NCI-H1417 treated with DMSO at 0.1 percent for 48 hours (cell line): ENCODE measurements at regions not wholly inside any gene's neighbourhood (a gene's known extent, or its start where the extent isn't known, plus 50 kb on each side); places are given as distances from the start of the nearest gene placed in this dataset.
"Not testable (repeated sequence)": the region's sequence is repeated elsewhere in the genome, so short reads cannot be mapped to it uniquely, and the experiment has no call there.

Experiments used
- DNase-seq: peaks from one replicate; lab custom pipeline; 2025; lab: John Stamatoyannopoulos, UW

DNA sequence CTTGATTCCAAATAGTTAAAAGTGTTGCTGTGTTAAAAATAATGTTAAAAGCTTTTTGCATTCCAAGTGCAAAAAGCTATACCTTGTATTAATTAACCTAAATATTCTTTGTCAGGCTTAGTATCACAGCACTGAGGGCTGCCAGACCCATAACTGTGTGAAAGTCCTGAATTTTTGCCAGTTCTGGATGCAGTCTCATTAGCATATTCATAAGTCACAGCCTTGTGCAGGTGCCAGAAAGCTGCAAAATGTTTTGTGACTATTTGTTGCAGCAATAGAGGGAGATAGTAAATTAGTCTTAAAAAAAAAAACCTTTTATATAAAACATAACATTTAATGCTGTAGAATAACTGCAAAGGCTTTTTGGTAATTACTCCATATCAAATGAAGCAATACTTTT, 56.6 kb downstream of the SLITRK1 start:
- no peak for DNase-seq

DNA sequence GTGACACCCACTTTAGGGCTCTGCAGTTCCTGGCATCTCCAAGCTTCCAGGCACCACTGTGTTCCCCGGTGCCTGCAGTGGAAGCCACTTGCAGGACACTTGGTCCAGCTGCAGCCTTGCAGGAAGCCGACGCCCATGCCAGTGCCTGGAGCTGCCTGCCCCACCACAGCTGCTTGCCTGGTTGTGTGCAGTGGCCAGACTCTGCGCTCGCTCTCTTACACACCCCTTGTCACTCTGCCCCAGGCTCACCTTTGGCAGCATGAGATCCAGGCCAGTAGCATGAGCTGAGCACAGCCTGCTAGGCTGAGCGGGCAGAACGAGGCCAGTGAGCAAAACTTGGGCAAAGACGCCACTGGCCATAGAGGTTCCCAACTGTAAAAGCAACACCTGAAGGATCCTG, 57.7 kb downstream of the SLITRK1 start:
- DNase-seq: no peak

DNA sequence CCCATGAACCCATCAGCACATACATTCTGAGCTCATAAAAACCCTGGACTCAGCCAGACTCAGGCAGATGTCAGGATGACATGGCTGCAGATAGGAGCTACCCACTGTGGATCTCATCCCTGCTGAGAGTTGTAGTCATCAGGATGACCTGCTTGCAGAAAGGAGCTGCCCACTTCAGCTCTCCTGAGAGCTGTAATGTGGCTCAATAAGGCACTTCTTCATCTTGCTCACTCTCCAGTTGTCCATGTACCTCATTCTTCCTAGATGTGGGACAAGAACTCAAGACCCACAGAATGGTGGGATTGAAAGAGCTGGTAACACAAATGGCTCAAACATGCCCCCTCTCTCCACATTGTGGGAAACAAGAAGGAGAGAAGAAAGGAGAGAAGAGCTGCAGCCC, 58.2 kb downstream of the SLITRK1 start:
- DNase-seq: no peak

DNA sequence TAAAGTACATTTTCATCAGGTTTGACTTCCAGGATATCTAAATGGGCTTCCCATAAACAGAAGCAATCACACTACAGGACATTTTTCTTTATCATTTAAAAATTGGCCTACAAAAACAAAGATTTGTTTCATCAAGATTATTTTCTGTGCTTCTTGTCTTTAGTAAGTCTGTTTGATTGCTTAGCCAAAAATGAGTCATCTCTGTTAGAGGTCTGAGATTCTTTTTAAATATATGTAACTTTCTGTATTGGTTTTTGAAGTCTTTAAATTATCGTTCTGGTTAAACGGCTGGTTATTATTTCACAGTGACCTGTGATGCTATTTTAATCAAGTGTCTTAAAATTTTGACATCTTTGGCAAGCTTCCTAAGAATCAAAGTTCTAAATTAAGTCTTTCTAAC, 62.7 kb downstream of the SLITRK1 start:
- DNase-seq: no peak

DNA sequence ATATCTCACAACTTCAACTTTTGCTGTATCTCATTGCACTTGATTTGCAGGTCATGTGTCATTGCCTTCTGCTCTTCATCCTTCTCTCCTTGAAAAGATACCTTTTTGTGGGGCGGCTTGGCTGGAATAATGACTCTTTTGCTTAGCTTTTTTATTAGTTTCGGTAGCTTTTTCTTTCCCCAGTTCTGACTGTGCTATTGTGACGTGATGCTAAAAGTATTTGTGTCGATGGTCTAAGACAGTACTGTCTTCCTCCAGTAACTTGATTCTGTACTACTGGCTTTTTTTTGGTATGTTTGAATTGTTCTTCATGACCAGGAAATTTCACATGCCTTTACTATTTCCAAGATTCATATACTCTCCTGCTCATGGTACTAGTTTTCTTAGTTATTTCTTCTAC, 63.1 kb downstream of the SLITRK1 start:
- no peak for DNase-seq

DNA sequence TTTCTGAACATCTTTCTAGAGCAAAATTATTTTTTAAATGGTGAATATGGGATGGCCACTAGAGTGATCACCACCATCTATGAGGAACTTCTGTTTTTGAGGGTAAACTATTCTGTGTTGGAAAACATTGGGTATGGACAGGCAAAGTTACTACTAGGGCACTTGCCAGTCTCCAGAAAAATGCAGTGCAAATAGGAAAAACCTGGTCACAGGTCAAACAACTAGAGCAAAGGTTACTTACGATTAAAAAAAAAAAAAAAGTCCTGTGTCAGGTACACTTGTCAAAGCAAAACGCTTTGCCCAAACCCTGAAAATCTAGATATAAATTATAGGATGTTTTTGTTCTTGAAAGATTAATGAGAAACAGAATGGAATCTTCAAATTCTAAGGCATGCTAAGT, 66.2 kb downstream of the SLITRK1 start:
- no peak for DNase-seq

DNA sequence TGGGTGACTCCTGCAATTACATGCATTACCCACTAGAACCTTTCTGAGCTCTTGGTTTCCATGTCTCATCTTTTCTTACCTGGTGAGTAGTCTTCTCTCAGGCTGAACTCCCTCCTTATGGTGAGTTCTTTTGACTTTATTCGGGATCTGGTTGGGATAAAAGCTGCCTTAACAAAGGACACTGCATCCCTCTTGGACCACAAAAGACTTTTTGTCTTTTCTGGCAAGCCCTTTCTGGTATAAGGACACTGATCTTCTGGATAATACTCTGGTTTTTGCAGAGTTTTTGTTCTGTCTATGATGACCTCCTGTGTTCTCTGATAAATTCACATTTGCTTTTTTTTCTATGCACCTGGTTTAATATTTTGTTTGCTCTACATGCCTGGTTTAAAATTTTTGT, 66.7 kb downstream of the SLITRK1 start:
- no peak for DNase-seq

DNA sequence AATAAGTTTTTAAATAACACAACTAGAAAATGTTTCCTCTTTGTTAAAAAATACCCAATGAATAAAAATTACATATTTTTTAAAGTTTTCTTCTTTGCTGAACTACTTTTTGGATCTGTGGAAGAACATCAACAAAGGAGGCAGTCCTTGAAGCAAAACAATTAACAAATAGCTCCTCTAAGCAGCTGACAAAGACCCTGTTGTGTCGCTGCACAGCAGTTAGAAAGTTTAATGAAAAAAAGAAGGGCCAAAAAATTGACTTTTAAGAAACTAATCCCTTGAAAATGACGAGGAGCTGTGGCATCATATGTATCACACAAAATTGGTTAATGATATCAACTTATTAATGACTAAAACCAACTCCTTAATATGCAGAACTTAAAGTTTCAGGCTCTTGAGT, 72.1 kb downstream of the SLITRK1 start:
- no peak for DNase-seq

DNA sequence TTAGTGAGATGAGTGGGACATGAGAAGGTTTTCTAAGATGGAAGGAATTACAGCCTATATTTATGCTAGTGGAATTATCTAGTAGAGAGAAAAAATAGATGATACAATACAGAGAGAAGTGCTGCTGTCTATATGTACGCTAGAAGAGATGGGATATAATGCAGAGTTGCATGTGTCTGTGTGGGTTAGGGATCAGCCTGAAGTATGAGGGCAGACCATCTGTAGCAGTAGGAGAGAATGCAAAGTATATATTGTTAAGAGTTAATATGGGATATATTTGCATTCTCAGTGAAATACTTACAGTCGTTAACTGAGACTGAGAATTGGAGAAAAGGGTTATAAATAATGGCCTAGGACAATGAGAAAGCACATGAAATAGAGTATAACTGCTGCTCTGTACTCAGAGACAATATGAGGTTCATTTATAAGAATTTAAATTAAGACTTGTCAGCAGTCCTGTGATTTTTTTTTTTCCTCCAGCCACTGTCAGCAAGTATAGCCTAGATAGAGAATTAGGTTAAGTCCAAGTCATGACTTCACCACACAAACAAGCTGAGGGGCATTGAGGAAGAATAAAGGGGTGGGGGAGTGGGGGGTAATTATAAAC, 77.8 kb downstream of the SLITRK1 start:
- DNase-seq: no peak

DNA sequence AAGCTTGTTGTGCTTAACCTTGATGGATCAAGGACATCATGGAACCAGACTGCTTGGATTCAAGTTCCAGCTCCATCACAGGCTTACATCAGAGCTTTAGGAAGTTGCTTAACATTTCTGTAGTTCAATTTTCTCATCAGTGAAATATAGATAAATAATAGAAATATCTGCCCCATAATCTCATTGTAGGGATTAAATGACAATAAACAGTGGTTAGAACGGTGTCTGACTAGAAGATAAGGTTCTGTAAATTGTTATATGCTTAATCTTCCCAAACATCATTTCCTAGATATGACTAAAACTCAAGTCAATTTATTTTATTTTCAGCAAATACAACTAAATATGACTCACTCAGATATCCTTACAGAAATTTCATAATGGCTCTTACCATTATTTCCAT, 83.5 kb downstream of the SLITRK1 start:
- no peak for DNase-seq

DNA sequence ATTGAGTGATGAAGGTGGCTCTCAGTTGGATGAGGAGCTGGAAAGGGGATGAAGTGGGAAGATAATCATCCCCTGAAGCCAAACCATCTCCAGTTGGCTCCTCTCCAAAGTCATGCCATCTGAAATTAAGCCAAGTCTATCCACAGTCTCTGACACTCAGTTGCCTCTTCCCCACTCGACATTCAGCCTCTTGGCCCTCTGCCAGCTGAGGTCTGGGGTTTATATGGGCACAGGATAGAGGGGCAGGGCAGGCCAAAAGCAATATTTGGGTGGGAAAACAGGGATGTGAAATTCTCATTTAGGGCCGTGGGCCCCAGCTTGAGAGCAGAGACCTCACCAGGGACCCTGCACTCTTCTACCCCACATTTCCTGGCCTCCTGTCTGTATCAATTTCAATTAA, 85.9 kb downstream of the SLITRK1 start:
- DNase-seq: no peak

DNA sequence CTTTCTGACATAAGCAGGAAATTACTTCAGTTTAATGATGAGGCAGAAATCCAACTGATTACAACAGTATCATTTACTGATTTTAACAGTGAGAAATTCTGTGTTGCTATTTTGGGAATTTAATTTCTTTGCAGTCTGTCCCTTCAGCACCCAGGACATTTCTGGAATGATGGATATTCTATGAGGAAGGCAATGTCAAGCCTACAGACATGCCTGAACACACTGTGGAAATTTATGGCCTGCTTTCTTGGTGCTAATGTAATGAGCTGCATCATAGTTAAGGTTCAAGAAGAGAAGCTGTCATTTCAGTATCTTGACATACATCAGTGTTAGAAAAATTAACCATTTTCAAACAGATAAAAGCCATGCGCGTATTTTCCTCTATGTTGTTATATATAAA, 87.7 kb downstream of the SLITRK1 start:
- no peak for DNase-seq

DNA sequence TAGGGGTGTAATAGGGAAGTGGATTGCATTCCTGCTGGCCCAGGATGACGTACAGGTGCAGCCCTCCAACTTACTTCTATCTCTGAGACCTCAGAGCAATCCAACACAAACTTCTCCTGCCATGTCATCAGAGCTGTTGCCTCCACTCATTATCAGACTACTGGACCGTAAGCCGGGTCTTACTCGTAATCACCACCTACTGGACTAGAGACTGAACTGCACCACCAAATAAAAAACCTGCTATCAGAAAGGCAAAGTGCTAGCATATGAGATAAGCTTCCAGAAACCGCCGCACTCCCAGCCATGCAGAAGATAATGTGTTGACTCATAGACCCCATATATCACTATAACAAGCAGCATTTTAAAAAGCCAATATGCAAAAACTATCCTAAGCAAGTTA, 102.0 kb downstream of the SLITRK1 start:
- no peak for DNase-seq

DNA sequence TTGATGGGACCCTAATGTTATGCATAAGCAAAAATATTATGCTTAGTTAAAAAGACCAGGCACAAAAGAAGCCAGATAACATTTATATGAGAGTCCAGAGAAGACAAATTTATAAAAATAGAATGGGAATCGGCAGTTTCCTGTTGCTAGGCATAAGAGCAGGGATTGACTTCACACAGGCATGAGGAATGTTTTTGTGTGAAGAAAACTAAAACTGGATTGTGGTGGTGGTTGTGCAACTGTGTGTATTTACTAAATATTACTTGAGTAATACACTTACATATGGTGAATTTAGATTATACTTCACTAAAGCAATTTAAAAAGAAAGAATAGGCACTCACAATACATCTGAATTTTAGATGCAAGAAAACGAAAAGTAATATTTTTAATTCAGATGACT, 108.3 kb downstream of the SLITRK1 start:
- DNase-seq: no peak

DNA sequence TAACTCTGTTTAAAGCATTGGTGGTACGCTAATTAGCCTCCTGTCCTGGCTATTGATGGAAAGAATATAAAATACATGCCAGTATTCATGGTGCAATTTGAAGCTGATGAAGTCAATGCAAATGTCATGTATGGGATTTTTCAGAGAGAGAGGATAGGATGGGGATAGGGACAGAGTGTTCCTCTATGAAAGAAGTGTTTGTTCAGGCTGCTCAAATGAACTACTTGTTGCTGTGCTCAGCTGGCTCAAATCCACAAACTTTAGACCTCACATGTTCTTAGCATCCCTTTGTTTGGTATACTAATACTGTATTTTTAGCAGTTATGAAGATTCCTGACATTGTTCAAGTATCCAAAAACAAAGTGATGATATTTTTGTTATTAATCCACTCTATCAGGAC, 116.5 kb downstream of the SLITRK1 start:
- DNase-seq: no peak

DNA sequence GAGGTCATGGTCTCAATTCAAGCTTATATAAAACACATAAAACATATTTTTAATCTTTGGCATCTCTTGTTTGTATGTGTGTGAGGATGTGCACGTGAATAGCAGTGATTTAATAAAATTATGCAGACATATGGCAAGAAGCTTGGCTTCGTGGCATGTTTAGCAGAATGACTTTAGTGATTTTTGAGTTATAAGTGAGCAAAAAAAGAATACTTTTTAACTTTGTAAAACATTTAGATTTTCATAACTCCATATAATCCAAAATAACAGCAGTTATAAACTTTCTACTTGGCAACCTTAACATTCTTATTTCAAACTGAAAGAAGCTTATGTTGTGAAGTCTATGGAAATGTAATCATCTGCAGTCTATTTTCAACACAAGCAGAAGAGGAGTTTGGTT, 120.6 kb downstream of the SLITRK1 start:
- DNase-seq: no peak

DNA sequence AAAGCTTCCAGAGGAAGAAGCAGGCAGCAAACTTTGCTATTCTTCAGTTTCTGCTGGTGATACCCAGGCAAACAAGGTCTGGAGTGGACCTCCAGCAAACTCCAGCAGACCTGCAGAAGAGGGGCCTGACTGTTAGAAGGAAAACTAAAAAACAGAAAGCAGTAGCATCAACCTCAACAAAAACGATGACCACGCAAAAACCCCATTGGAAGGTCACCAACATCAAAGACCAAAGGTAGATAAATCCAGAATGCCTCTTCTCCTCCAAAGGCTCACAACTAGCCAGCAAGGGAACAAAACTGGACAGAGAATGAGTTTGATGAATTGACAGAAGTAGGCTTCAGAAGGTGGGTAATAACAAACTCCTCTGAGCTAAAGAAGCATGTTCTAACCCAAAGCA, 127.1 kb downstream of the SLITRK1 start:
- not testable (repeated sequence) for DNase-seq

DNA sequence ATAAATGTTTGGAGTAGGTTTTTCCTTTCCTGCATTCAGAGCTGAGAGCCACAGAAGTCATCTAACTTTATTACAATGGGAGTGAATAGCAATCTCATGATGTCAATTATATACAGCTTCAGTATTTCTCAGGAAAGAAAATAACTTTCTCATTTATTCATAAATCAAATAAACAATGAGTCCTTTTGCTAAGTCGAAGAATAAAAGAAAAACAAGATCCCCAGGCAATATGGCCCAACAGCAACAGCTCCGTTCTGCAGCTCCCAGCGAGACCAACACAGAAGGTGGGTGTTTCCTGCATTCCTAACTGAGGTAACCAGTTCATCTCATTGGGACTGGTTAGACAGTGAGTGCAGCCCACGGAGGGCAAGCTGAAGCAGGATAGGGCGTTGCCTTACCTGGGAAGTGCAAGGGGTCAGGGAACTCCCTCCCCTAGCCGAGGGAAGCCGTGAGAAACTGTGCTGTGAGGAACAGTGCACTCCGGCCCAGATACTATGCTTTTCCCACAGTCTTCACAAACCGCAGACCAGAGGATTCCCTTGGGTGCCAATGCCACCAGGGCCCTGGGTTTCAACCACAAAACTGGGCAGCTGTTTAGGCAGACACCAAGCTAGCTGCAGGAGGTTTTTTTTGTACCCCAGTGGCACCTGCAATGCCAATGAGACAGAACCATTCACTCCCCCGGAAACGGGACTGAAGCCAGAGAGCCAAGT, 128.2 kb downstream of the SLITRK1 start:
- no peak for DNase-seq

DNA sequence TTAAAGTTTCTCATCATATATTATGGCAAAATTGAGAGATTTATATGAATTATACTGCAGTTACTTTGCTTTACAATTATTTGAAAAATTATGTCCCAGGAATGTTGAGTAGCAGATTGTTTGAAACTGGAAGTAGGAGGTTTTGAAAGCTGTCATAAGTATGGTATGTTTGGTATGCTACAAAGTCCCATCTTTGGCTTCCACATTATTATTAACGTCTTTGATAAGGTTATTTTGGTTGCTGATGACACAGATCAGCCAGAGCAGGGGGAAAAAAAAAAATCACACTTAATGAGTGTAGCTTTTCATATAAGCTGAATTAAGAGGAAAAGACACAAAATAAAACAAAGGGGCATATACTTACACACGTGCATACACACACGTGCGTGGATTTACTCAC, 130.1 kb downstream of the SLITRK1 start:
- DNase-seq: no peak

DNA sequence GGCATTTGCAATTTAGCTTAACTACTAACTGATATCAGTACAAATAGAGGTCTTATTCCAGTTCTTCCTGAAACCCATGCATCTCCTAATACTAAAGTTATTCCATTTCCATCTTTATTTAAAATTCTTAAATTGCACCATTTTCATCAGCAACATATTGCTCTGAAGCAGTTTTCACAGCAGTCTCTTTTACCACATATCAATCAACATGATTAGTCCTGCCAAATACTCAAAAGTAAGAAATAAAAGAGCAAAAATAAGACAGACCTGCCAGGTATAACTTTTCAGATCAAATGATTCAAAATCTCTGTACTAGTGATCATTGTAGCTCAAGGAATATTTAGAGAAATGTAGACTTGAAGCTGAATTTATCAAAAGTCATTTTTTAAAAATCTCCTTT, 141.7 kb downstream of the SLITRK1 start:
- DNase-seq: no peak

DNA sequence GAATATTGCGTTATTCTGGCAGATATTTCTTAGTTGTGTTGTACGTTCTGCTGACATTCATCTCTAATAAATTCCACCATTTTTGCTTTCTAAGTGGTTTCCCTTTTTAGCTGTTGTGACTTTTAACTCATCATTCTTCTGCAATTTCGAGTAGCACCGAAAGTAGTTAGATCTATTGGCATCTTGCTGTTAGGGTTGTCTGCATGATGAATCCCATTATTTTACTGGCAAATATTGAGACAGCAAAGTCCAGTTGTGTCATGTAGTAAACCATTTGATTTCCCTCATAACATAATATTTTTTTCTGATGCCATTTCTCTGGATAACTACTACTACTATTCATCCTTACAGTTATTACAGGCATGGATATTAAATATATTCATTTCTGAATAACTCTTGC, 143.9 kb downstream of the SLITRK1 start:
- no peak for DNase-seq

DNA sequence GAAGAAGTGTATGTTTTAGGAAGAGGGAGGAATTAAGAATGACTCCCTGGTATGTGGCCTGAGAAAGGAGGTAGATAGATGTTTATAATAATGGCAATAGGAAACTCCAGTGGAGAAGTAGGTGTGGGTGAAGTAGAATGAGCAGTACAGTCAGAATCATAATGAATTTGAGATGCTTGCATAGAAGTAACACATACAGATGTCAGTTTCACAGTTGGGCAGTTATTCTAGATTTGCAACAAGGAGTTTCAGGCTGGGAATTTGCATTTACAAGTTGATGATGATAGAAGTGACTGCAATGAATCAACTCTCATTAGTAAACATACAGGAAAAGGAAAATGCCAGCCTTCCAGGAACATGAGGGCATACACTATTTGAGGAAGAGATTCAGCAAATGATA, 149.0 kb downstream of the SLITRK1 start:
- DNase-seq: no peak

DNA sequence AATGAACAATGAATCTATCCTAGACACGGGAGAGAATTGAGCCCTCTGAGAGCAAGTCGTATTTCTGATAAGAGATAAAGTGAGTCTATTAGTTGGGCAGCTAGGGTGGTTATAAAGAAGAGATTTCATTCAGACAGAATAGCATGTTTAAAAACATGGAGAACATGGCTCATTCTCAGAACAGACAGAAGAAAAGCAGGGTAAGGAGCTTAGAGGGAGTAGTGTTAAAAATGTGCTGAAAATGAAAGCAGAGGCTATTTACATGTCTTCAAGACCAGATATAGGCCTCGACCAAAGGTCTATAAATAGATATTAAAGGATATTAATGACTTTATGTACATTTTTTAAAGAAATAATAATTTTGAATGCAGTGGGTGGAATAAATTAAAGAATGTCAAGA, 149.5 kb downstream of the SLITRK1 start:
- no peak for DNase-seq

DNA sequence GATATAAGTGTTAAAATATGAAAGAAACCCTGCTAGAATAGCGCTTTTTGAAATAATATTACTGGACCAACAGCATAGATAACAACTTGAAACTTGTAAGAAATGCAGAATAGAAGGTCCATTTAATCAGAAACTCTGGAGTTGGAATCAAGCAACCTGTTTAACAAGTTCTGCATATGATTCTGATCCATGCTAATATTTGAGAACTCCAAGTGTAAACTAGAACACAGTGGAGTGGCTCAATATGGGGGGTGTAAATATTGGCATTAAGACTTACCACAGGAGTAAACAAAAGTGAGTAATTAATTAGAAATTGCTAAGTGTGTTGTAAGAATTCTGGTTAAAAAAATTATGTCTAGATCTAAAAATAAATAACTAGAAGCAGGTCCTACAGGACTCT, 151.2 kb downstream of the SLITRK1 start:
- no peak for DNase-seq
